GM23338 (cell line): ENCODE measurements at regions not wholly inside any gene's neighbourhood (a gene's known extent, or its start where the extent isn't known, plus 50 kb on each side); places are given as distances from the start of the nearest gene placed in this dataset.

ENCODE experiments used
- ATAC-seq: fragments of 200-7000 bp; cut with Tn5 transposase; 3 replicates; pipeline ENCODE4 v1.9.1; 2020
- DNase-seq: peaks from one replicate; pipeline ENCODE4 v3.0.0-alpha.2; 2015; ENCODE audit warnings: low spot score
- H2AFZ ChIP-seq: fragments of 200-600 bp; sonication (generic); 2 replicates; pipeline ENCODE4 v1.8.0; 2016; ENCODE audit warnings: antibody characterized with exemption, mild to moderate bottlenecking, moderate library complexity
- H3F3A ChIP-seq: fragments of 200-600 bp; sonication (generic); replicated peaks from 2 replicates; pipeline ENCODE4 v1.8.0; 2017; ENCODE audit warnings: antibody characterized with exemption, mixed run types, low read depth
- H3K27ac ChIP-seq: fragments of 200-600 bp; sonication (generic); 2 replicates; pipeline ENCODE4 v1.6.1; 2016; ENCODE audit warnings: low read depth
- H3K27me3 ChIP-seq: fragments of 200-600 bp; sonication (generic); 2 replicates; pipeline ENCODE4 v1.8.0; 2016; ENCODE audit warnings: mild to moderate bottlenecking, mixed run types, moderate library complexity; ENCODE audit not compliant: insufficient read depth
- H3K36me3 ChIP-seq: fragments of 200-600 bp; sonication (generic); 2 replicates; pipeline ENCODE4 v1.8.0; 2016; ENCODE audit warnings: mild to moderate bottlenecking; ENCODE audit not compliant: insufficient read depth
- H3K4me1 ChIP-seq: fragments of 200-600 bp; sonication (generic); 2 replicates; pipeline ENCODE4 v1.8.0; 2016; ENCODE audit warnings: mild to moderate bottlenecking, moderate library complexity; ENCODE audit not compliant: insufficient read depth
- H3K4me2 ChIP-seq: fragments of 200-600 bp; sonication (generic); 2 replicates; pipeline ENCODE4 v1.7.1; 2017; ENCODE audit warnings: mixed run types
- H3K4me3 ChIP-seq: fragments of 200-600 bp; sonication (generic); 2 replicates; pipeline ENCODE4 v1.6.1; 2016; ENCODE audit warnings: mixed run types
- H3K79me2 ChIP-seq: fragments of 200-600 bp; sonication (generic); replicated peaks from 2 replicates; pipeline ENCODE4 v1.8.0; 2017; ENCODE audit warnings: mild to moderate bottlenecking; ENCODE audit not compliant: insufficient read depth
- H3K9me2 ChIP-seq: fragments of 200-600 bp; sonication (generic); 2 replicates; pipeline ENCODE4 v1.8.0; 2017; ENCODE audit not compliant: insufficient read depth
- H4K20me1 ChIP-seq: fragments of 200-600 bp; sonication (generic); replicated peaks from 2 replicates; pipeline ENCODE4 v1.8.0; 2017; ENCODE audit warnings: mild to moderate bottlenecking; ENCODE audit not compliant: insufficient read depth
- H3K27ac Mint-ChIP-seq: 2 replicates; pipeline ENCODE4 v1.8.0; 2020; ENCODE audit warnings: inconsistent platforms, mild to moderate bottlenecking, moderate library complexity, mixed read lengths
- H3K27me3 Mint-ChIP-seq: 3 replicates; pipeline ENCODE4 v1.8.0; 2022; ENCODE audit warnings: low read depth, mild to moderate bottlenecking, moderate library complexity, mixed read lengths, inconsistent platforms; ENCODE audit not compliant: insufficient read depth, poor library complexity
- H3K36me3 Mint-ChIP-seq: 3 replicates; pipeline ENCODE4 v1.8.0; 2021; ENCODE audit warnings: low read depth, mild to moderate bottlenecking, inconsistent platforms, moderate library complexity, mixed read lengths
- H3K4me1 Mint-ChIP-seq: 3 replicates; pipeline ENCODE4 v1.8.0; 2020; ENCODE audit warnings: mild to moderate bottlenecking, inconsistent platforms, mixed read lengths
- H3K4me3 Mint-ChIP-seq: 3 replicates; pipeline ENCODE4 v1.8.0; 2021; ENCODE audit warnings: moderate library complexity, mild to moderate bottlenecking, inconsistent platforms, mixed read lengths
- H3K9me3 Mint-ChIP-seq: 3 replicates; pipeline ENCODE4 v1.8.0; 2020; ENCODE audit warnings: moderate library complexity, mild to moderate bottlenecking, inconsistent platforms, mixed read lengths
- CREB1 ChIP-seq: fragments of 250-450 bp; sonication (Bioruptor Pico); IDR thresholded peaks from 2 replicates; pipeline ENCODE4 v1.5.0; 2020; ENCODE audit warnings: low read depth, mild to moderate bottlenecking, moderate library complexity
- ETS1 ChIP-seq: IDR thresholded peaks from 2 replicates; pipeline ENCODE4 v1.6.1; 2016; ENCODE audit warnings: antibody characterized with exemption
- EZH2 ChIP-seq: fragments of 200-600 bp; sonication (generic); IDR thresholded peaks from one replicate; pipeline ENCODE4 v1.8.0; 2017; ENCODE audit warnings: antibody characterized with exemption, mild to moderate bottlenecking, low read depth; ENCODE audit not compliant: unreplicated experiment
- EZH2phosphoT487 ChIP-seq: fragments of 200-600 bp; sonication (generic); IDR thresholded peaks from one replicate; pipeline ENCODE4 v1.8.1; 2018; ENCODE audit warnings: antibody characterized with exemption; ENCODE audit not compliant: unreplicated experiment
- NANOG ChIP-seq: IDR thresholded peaks from 2 replicates; pipeline ENCODE4 v1.6.1; 2016; ENCODE audit warnings: antibody characterized with exemption, borderline replicate concordance
- ZNF114 ChIP-seq: fragments of 250-450 bp; sonication (Bioruptor Pico); IDR thresholded peaks from 2 replicates; pipeline ENCODE4 v1.5.0; 2020; ENCODE audit warnings: mild to moderate bottlenecking, moderate library complexity
- ZNF331 ChIP-seq: fragments of 250-450 bp; sonication (Bioruptor Pico); IDR thresholded peaks from 2 replicates; pipeline ENCODE4 v1.5.0; 2020; ENCODE audit warnings: low read depth, mild to moderate bottlenecking, moderate library complexity
- ZNF462 ChIP-seq: fragments of 250-450 bp; sonication (Bioruptor Pico); IDR thresholded peaks from 2 replicates; pipeline ENCODE4 v1.5.0; 2020; ENCODE audit warnings: mild to moderate bottlenecking, moderate library complexity

- TF ChIP-seq ZNF462 (CRISPR knock-in tag) (no peak), EZH2phosphoT487 (no peak)
Observed at GRCh38 chr15:38862099-38862498, 297.5 kb upstream of the RASGRP1 start (continued).

GRCh38 chr15:38863381-38863780 is 298.8 kb upstream of the RASGRP1 start:
- H3K4me3 ChIP-seq = no peak overlapping the region
- no peaks in the 10 kb centered on the region for H3K79me2 ChIP-seq
- Mint-ChIP-seq H3K36me3 (no peaks in the 10 kb centered on the region), H3K27ac (no peak overlapping the region), H3K4me3 (no peak overlapping the region), H3K27me3 (no peaks in the 10 kb centered on the region), H3K4me1 (peaks cover 4% of the 10 kb centered on the region; the same call in 2 of the 3 replicates), H3K9me3 (no peaks in the 10 kb centered on the region)
- no peak overlapping the region for H3K4me2 ChIP-seq
- H3K9me2 ChIP-seq = no peaks in the 10 kb centered on the region; the same call in 1 of the 2 replicates
- DNase-seq (no peak), ATAC-seq (no peak)
- H3K27ac ChIP-seq = no peak overlapping the region
- no peaks in the 10 kb centered on the region for H3K27me3 ChIP-seq
- H3K36me3 ChIP-seq = no peaks in the 10 kb centered on the region
- H3K4me1 ChIP-seq = no peaks in the 10 kb centered on the region
- no peak overlapping the region for H2AFZ ChIP-seq
- no peaks in the 10 kb centered on the region for H3F3A ChIP-seq
- no peaks in the 10 kb centered on the region for H4K20me1 ChIP-seq
- TF ChIP-seq CREB1 (CRISPR knock-in tag) (no peak), ZNF114 (no peak), EZH2 (no peak), ETS1 (no peak), NANOG (no peak), ZNF331 (CRISPR knock-in tag) (no peak), ZNF462 (CRISPR knock-in tag) (no peak), EZH2phosphoT487 (no peak)
